Left kidney (tissue), 1 donor: ENCODE measurements at regions not wholly inside any gene's neighbourhood (a gene's known extent, or its start where the extent isn't known, plus 50 kb on each side); places are given as distances from the start of the nearest gene placed in this dataset.
A peak's percentile ranks its signal among the peaks of the same experiment; 100 is the strongest.
"Not testable (repeated sequence)": the region's sequence is repeated elsewhere in the genome, so short reads cannot be mapped to it uniquely, and the experiment has no call there.

ENCODE experiments used
- DNase-seq: peaks from one replicate; pipeline ENCODE4 v3.0.0-alpha.2; 2013

DNA sequence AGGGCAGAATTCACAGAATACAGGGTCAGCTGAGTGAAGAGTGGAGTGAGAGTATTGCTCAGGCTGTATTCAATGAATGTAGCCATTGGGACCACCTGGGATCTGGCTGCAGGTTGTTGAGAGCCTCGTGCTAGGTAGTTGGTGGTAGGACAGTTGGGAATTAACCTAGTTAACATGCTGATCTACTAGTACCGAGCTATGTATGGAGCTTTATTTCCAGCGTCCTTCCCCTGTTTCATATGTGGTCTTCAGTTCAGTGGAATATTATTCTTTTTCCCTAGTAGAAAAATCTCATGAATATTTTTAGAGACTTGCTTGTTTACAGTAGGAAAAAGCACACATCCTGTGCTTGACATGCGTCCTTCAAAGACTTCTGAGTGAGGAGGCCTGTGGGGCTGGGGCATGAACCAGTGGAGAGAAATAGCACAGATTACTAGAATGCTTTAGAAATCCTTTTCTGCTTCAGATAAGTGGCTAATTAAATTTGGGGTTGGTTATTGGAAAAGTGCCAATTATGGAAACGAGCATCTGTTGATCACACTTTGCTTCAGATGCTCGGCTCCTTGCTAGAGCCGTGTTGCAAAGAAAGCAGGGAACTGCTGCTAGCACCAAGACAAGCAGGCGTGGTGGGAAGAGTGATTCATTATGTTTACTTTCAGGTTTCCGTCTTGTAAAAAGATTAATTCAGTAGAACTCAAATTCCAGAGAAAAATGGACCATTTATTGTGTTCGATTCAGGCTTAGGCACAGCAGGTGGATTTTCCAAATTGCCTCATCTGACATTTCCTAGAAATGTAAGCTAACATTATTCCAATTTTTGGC is 53.6 kb downstream of the ARF6 start:
- no peak for DNase-seq

- DNase-seq: no peak
These were observed 54.6 kb downstream of the ARF6 start for GRCh38 chr14:49947506-49947905.

DNA sequence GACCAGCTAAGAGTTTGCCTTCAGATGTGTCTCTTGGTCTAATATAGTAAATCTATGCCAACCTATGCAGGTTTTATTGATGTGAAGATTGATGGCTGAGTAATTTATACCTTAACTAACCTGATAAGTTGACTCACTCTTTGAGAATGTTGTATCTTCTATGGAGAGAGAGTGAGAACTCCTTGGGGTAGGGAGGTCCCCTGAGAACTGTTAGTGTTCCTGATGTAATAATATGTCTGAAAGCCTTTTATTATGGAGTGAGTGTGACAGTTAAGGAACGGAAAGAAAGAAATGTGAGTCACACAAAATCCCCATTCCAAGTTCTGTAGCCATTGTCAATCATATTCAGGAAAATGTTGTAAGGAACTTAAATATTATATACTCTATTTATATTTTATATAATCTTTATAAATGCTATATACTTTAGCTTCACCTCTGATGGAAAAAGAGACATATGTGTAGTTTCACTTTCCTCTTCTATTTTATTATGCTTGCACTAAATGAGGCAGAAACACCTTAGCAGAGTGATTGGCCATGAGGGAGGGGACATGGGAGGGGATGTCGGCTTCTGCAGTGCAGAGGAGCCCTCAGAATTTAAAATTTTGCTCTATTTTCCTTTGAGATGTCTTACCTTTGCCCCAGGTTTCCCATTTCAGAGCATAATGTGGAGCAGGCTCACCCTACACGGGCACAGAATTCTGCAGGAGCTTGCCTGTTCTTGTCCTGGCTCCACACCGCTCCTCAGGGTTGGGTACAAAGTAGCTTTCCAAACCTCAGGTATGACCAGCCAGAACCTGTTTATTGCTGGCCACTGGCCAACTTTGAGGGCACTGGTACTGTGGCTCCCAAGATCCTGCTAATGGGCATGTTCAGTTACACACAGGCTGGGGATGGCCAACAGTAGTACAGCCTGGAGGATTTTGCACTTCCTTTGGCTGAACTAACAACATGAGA is 57.7 kb downstream of the ARF6 start:
- no peak for DNase-seq

DNA sequence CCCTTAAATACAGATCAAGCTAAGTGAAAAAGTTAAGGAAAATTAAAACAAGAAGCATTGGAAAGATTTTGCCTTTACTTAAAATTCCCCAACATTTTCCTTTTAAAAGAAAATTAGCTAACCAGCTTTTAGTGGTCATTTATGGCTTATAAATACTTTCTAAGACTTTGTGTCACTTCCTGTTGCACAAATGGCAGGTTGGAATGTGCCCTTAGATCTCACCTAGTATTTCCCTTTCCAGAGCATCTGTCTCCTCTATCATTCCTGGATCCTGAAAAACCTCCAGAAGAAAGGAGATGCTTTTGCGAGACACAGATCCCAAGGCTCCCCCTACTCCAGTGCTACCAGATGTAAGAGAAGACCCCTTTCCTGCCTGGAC is 58.3 kb downstream of the ARF6 start:
- DNase-seq: no peak

DNA sequence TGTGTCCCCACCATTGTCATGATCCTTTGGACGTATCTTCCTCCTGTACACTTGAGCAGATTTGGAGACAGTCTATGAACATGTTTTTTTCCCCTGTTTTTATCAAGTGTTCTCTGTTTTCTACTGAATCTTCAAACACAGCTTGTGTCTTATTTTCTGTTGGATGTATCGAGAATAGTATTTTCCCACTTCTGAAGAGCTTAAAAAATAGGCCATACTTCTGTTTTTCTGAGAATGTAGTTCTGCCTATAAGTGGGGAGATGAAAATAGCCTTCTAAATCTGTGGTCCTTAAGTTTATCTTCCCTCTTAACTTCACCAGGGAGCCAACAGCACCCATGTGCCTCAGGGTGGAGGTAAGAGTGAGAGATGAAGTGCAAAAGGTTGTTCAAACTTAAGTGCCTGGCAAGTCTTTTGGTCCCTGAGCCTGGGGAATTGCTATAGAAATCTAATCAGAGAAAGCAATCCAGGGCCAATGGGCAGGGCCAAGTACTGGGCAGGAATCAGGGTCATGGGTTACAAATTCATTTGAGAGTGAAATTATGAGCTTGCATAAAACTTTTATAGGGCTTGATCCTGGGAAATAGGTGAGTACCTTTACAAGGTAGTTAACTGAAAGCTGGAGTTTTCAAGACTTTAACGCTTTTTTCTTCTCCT is 58.9 kb downstream of the ARF6 start:
- DNase-seq: no peak

GRCh38 chr14:49953196-49953595 is 60.3 kb downstream of the ARF6 start:
- no peak for DNase-seq

DNA sequence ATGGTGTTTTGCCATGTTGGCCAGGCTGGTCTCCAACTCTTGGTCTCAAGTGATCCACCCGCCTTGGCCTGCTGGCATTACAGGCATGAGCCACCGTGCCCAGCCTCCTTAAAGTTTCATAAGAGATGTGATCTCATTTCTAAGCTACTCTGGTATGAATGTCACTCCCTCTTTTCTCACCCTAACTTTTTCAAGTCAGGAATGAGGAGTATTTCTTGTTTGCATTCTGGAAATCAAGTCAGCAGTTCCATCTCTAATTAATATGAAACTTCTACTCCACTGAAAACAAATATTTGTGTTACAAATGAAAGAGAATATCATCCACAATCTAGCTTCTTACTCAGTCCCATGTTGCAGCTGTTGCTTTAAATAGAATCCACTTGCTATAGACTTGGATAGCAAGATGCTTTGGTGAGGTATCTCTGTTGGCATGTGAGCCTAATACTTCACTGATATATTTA is 61.3 kb downstream of the ARF6 start:
- no peak for DNase-seq

- no peak for DNase-seq
These were observed 62.1 kb downstream of the ARF6 start for GRCh38 chr14:49955024-49955423.

GRCh38 chr14:49957089-49957852 is 64.4 kb downstream of the ARF6 start:
- DNase-seq: no peak

GRCh38 chr14:49959822-49960408 is 67.0 kb downstream of the ARF6 start:
- peak; percentile 82 for DNase-seq

GRCh38 chr14:49960453-49960852 is 67.6 kb downstream of the ARF6 start:
- no peak for DNase-seq

GRCh38 chr14:49961270-49962222 is 68.7 kb downstream of the ARF6 start:
- no peak for DNase-seq

DNA sequence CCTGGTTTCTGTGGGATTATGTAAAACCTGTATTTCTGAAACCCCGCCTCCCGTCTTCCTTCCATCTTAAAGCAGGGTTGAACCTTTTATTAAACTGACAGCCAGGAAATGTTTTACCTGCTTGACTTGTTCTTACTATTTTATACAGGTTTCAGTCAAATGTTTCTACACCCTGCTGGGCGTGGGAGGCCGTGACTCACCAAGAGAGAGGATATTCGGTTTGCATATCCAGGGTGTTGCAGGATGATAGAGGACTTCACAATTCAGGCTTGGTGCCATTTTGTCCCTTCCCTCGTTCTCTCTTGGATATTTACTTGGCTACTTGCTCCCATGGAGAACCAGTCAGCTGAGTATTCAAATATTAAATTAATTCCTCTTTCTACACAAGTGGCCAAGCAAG is 69.7 kb downstream of the ARF6 start:
- no peak for DNase-seq

- not testable (repeated sequence) for DNase-seq
These were observed 72.3 kb downstream of the ARF6 start for GRCh38 chr14:49965068-49965651.

DNA sequence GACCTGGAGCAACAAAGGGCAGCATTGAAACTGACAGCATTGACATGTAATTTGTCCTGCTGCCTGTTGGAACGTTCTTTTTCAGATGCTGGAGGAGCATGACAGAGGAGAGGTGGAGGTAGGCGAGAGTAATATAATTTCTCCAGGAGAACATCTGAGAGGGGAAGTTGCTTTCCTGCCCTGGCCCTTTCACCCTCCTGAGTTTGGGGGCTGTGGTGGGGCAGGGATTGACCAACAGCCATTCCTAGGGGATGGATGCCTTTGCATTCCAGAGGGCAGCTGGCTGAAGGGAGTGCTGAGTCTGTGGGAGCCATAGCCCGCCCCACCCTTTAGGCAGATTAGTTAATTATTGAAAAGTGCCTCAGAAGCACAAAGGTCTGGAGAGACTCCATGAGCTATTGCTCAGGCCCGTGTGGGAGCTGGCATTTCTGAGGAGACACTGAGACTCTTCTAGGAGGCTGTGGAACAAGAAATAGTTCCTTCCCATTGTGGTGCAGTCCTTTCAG is 73.5 kb downstream of the ARF6 start:
- DNase-seq: no peak

GRCh38 chr14:49966971-49967630 is 74.2 kb downstream of the ARF6 start:
- DNase-seq: no peak

DNA sequence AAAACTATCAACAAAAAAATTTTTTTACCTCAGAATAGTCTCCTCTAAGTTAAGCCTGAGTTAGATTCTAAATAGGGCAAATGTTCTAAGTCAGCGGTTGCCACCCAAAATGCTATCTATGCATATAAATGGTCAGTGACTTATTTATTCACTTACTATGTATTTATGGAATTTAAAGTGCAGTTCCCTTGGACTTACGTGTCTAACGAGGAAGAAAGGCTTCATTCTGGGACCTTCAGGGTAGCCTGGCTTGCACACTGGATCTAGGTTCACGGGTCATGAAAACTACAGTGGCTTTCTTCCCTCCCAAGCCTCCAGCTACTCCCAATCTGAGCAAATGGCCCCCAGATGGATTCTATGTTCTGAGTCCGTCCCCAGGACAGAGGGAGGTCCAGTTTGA is 77.1 kb downstream of the ARF6 start:
- no peak for DNase-seq

- DNase-seq: no peak
These were observed 77.7 kb downstream of the ARF6 start for GRCh38 chr14:49970474-49971147.
